Testis (tissue), 2 donors: ENCODE measurements at regions not wholly inside any gene's neighbourhood (a gene's known extent, or its start where the extent isn't known, plus 50 kb on each side); places are given as distances from the start of the nearest gene placed in this dataset.

ENCODE experiments used
- DNase-seq: peaks from one replicate; pipeline ENCODE4 v3.0.0-alpha.2; 2019
- H3K27ac ChIP-seq, 2 donors: fragments of 200-600 bp; sonication (generic); one replicate each; pipeline ENCODE4 v1.5.1; 2019
- H3K27me3 ChIP-seq: fragments of 200-600 bp; sonication (generic); one replicate; pipeline ENCODE4 v1.5.1; 2019
- H3K36me3 ChIP-seq: fragments of 200-600 bp; sonication (generic); one replicate; pipeline ENCODE4 v1.5.1; 2017; ENCODE audit warnings: low read depth; ENCODE audit errors: missing control alignments
- H3K4me1 ChIP-seq: fragments of 200-600 bp; sonication (generic); one replicate; pipeline ENCODE4 v1.5.1; 2019
- H3K4me3 ChIP-seq, 2 donors: fragments of 200-600 bp; sonication (generic); one replicate each; pipeline ENCODE4 v1.5.1; 2017 to 2019
- H3K9me3 ChIP-seq: fragments of 200-600 bp; sonication (generic); one replicate; pipeline ENCODE4 v1.5.1; 2017
- CTCF ChIP-seq, 3 experiments: fragments of 450-650 bp in 2 of 3; fragments of 200-600 bp in 1 of 3; sonication (generic) in 1 of 3; IDR thresholded peaks; one replicate each; pipeline ENCODE4 v1.5.1; 2016 to 2019; ENCODE audit warnings: antibody characterized with exemption in 3 of 3, mild to moderate bottlenecking in 2 of 3, moderate library complexity in 1 of 3
- POLR2A ChIP-seq: fragments of 450-650 bp; IDR thresholded peaks from one replicate; pipeline ENCODE4 v1.6.1; 2017; ENCODE audit warnings: antibody characterized with exemption, mild to moderate bottlenecking, moderate library complexity
- WGBS, 2 donors: methylation state at CpG; one replicate each; pipeline ENCODE4 v1.1.5; 2018; 5-methylcytosine and 5-hydroxymethylcytosine counted together
- intact Hi-C: fragments of 100-400 bp; cut with DNase I; formaldehyde crosslinking; loops from one replicate; pipeline ENCODE4 v1.15.1; 2023; ENCODE audit warnings: low total_unique reads

GRCh38 chr6:169132352-169132940 is 121.2 kb downstream of the THBS2 start:
- no peak for DNase-seq
- H3K9me3 ChIP-seq, result no peaks in the 10 kb centered on the region

DNA sequence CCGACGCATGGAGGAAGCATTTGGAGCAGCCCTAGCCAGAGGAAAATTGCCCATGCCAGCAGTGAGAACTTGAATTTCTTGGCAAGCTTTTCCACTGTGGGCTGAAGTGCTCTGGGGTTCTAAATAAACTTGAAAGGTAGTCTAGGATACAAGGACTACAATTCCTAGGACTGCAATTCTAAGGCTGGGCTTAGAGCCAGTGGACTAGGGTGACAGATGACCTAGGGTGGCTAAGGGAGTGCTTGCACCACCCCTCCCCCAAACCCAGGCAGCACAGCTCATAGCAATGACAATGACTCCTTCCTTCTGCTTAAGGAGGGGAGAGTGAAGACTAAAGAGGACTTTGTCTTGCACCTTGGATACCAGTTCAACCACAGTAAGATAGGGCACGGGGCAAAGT is 122.3 kb downstream of the THBS2 start:
- Histone ChIP-seq H3K27ac (no peak overlapping the region), H3K36me3 (no peaks in the 10 kb centered on the region), H3K4me1 (no peaks in the 10 kb centered on the region), H3K27me3 (no peaks in the 10 kb centered on the region), H3K4me3 (no peak overlapping the region), H3K9me3 (no peaks in the 10 kb centered on the region)
- intact Hi-C loops, result no loop called here
- WGBS, 2 donors, result 81 to 94% methylated on average over 3 of the region's 3 CpGs
- no peak for DNase-seq
- TF ChIP-seq CTCF (IDR thresholded peaks at IDR 0.05), result no peak
- no peak for TF ChIP-seq POLR2A

More at GRCh38 chr6:169132352-169132940, 121.2 kb downstream of the THBS2 start:
- Histone ChIP-seq H3K27me3 (no peaks in the 10 kb centered on the region), H3K36me3 (no peaks in the 10 kb centered on the region), H3K4me3 (no peak overlapping the region), H3K4me1 (no peaks in the 10 kb centered on the region), H3K27ac (no peak overlapping the region)
- whole genome bisulfite sequencing, 2 donors, result 79 to 80% methylated on average over 3 of the region's 3 CpGs
- intact Hi-C loops, result no loop called here
- no peak for TF ChIP-seq POLR2A
- TF ChIP-seq CTCF (IDR thresholded peaks at IDR 0.05), result no peak

- TF ChIP-seq POLR2A, result no peak
- TF ChIP-seq CTCF (IDR thresholded peaks at IDR 0.05), result no peak
- Histone ChIP-seq H3K9me3 (no peaks in the 10 kb centered on the region), H3K4me1 (no peaks in the 10 kb centered on the region), H3K36me3 (no peaks in the 10 kb centered on the region), H3K27ac (no peak overlapping the region), H3K27me3 (no peaks in the 10 kb centered on the region), H3K4me3 (no peak overlapping the region)
- intact Hi-C loops, result no loop called here
- WGBS, 2 donors, result 67 to 68% methylated on average over 3 of the region's 3 CpGs
- DNase-seq, result no peak
Measured at GRCh38 chr6:169130113-169130512, 123.5 kb downstream of the THBS2 start.

DNA sequence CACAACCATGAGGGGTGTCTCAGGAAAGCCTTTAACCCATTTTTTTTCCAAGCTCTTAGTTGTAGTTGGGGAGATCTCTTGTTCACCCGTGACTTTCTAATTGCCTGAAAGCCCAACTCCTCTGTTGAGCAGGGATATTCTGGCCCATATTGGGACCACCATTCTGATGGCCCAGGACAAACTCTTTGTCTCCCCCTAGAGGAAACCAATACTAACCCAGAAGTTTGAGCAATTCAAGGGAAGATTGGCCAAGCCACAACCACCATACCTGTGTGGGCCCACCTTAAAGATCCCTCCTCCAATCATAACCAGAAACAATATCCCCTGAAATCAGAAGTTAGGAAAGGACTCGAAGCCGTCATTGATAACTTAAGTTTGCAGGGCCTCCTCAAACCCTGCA is 132.6 kb downstream of the THBS2 start:
- H3K9me3 ChIP-seq, result no peaks in the 10 kb centered on the region
- H3K27ac ChIP-seq, result no peak overlapping the region
- TF ChIP-seq POLR2A, result no peak
- no peak for TF ChIP-seq CTCF (IDR thresholded peaks at IDR 0.05)
- DNase-seq, result no peak
- H3K27me3 ChIP-seq, result no peaks in the 10 kb centered on the region
- WGBS, 2 donors, result 93 to 100% methylated on average over 3 of the region's 3 CpGs
- no peaks in the 10 kb centered on the region for H3K4me1 ChIP-seq
- H3K36me3 ChIP-seq, result no peaks in the 10 kb centered on the region
- intact Hi-C loops, result no loop called here
- no peak overlapping the region for H3K4me3 ChIP-seq

GRCh38 chr6:169119669-169120068 is 134.0 kb downstream of the THBS2 start:
- intact Hi-C loops, result no loop called here
- H3K4me3 ChIP-seq, result no peak overlapping the region
- 92 to 100% methylated on average over 1 of the region's 1 CpG for WGBS, 2 donors
- TF ChIP-seq CTCF (IDR thresholded peaks at IDR 0.05) (no peak), POLR2A (no peak)
- H3K27me3 ChIP-seq, result no peaks in the 10 kb centered on the region
- no peak for DNase-seq
- no peak overlapping the region for H3K27ac ChIP-seq
- no peaks in the 10 kb centered on the region for H3K9me3 ChIP-seq
- no peaks in the 10 kb centered on the region for H3K36me3 ChIP-seq
- H3K4me1 ChIP-seq, result no peaks in the 10 kb centered on the region
